Midbrain (tissue), 1 donor: ENCODE measurements at regions not wholly inside any gene's neighbourhood (a gene's known extent, or its start where the extent isn't known, plus 50 kb on each side); places are given as distances from the start of the nearest gene placed in this dataset.

Experiments
- DNase-seq: peaks from one replicate; lab custom pipeline; 2025; lab: John Stamatoyannopoulos, UW

- no peak for DNase-seq
Measured at GRCh38 chr12:74816398-74817175, 279.0 kb downstream of the ATXN7L3B start.

GRCh38 chr12:74817499-74817898 lies 279.9 kb downstream of the ATXN7L3B start:
- DNase-seq: no peak

GRCh38 chr12:74818412-74818811 lies 280.8 kb downstream of the ATXN7L3B start:
- DNase-seq: no peak

- no peak for DNase-seq
Measured at GRCh38 chr12:74820324-74820723, 282.7 kb downstream of the ATXN7L3B start.

- no peak for DNase-seq
Measured at GRCh38 chr12:74836567-74836966, 298.9 kb downstream of the ATXN7L3B start.

GRCh38 chr12:74846116-74846515 lies 308.5 kb downstream of the ATXN7L3B start:
- no peak for DNase-seq

- no peak for DNase-seq
Measured at GRCh38 chr12:74847169-74847568, 309.5 kb downstream of the ATXN7L3B start.

- no peak for DNase-seq
Measured at GRCh38 chr12:74848006-74848405, 310.4 kb downstream of the ATXN7L3B start.

GRCh38 chr12:74849801-74850200 lies 312.2 kb downstream of the ATXN7L3B start:
- DNase-seq: no peak

GRCh38 chr12:74871817-74872216 lies 334.2 kb downstream of the ATXN7L3B start:
- no peak for DNase-seq

GRCh38 chr12:74885775-74886174 lies 323.9 kb downstream of the KCNC2 start:
- DNase-seq: no peak

GRCh38 chr12:74889073-74889472 lies 320.6 kb downstream of the KCNC2 start:
- no peak for DNase-seq

- DNase-seq: no peak
Measured at GRCh38 chr12:74889563-74890236, 319.9 kb downstream of the KCNC2 start.

GRCh38 chr12:74890237-74890599 lies 319.4 kb downstream of the KCNC2 start:
- DNase-seq: no peak

- DNase-seq: no peak
Measured at GRCh38 chr12:74891083-74891668, 318.5 kb downstream of the KCNC2 start.

GRCh38 chr12:74892057-74892633 lies 317.5 kb downstream of the KCNC2 start:
- no peak for DNase-seq

- DNase-seq: no peak
Measured at GRCh38 chr12:74896186-74896585, 313.5 kb downstream of the KCNC2 start.

GRCh38 chr12:74897425-74898211 lies 312.0 kb downstream of the KCNC2 start:
- DNase-seq: no peak

GRCh38 chr12:74899031-74899829 lies 310.4 kb downstream of the KCNC2 start:
- no peak for DNase-seq

GRCh38 chr12:74900232-74900631 lies 309.4 kb downstream of the KCNC2 start:
- DNase-seq: no peak

GRCh38 chr12:74903522-74903921 lies 306.1 kb downstream of the KCNC2 start:
- no peak for DNase-seq
